ENCODE measurements at regions not wholly inside any gene's neighbourhood (a gene's known extent, or its start where the extent isn't known, plus 50 kb on each side); places are given as distances from the start of the nearest gene placed in this dataset.

DNA sequence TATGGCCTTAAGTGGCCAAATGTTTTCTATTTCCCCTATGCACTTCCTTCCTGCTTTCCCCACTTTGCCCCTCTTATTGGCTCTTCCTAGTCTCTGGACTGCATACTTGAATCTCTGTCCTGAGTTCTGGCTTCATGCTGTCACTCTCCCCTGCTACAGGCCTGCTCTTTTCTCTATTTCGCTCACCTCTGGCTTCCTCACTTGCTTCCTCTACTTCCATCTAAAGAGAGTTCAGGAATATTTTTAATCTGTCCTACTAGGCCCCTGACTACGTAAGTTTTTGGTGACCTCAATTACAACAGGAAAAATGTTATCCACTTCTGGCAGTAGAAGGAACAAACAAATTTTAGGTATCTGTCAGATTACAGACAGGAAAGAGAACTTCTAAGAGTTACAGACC, 65.7 kb upstream of the WDR17 start:
- H3K9me3 ChIP-seq (replicated peaks): no peaks in the 10 kb centered on the region
- no peak for DNase-seq
- no peak overlapping the region for H3K4me3 ChIP-seq
- no peak for TF ChIP-seq CTCF (IDR thresholded peaks at IDR 0.05; ENCODE audit: borderline replicate concordance)
- intact Hi-C loops (cut with micrococcal nuclease): no loop called here
- peaks cover 72% of the 10 kb centered on the region for H3K27me3 ChIP-seq (ENCODE audit: low read depth)
- no peak overlapping the region for H3K27ac ChIP-seq (replicated peaks)
- H3K4me1 ChIP-seq: peaks cover 19% of the 10 kb centered on the region
- H3K36me3 ChIP-seq: no peaks in the 10 kb centered on the region

GRCh38 chr4:176001151-176002006, 64.3 kb upstream of the WDR17 start:
- no peak for DNase-seq
- H3K4me1 ChIP-seq: peaks cover 19% of the 10 kb centered on the region
- no peak overlapping the region for H3K27ac ChIP-seq (replicated peaks)
- intact Hi-C loops (cut with micrococcal nuclease): no loop called here
- peak overlapping the region; percentile 64 for H3K4me3 ChIP-seq
- no peak for TF ChIP-seq CTCF (IDR thresholded peaks at IDR 0.05; ENCODE audit: borderline replicate concordance)
- H3K36me3 ChIP-seq: no peaks in the 10 kb centered on the region
- peaks cover 71% of the 10 kb centered on the region for H3K27me3 ChIP-seq (ENCODE audit: low read depth)
- no peaks in the 10 kb centered on the region for H3K9me3 ChIP-seq (replicated peaks)

GRCh38 chr4:176002007-176002613, 63.5 kb upstream of the WDR17 start:
- H3K4me3 ChIP-seq: peak overlapping the region; percentile 64
- no peaks in the 10 kb centered on the region for H3K9me3 ChIP-seq (replicated peaks)
- no peak for DNase-seq
- TF ChIP-seq CTCF (IDR thresholded peaks at IDR 0.05; ENCODE audit: borderline replicate concordance): no peak
- peaks cover 19% of the 10 kb centered on the region for H3K4me1 ChIP-seq
- H3K27me3 ChIP-seq (ENCODE audit: low read depth): peaks cover 65% of the 10 kb centered on the region
- H3K27ac ChIP-seq (replicated peaks): no peak overlapping the region
- intact Hi-C loops (cut with micrococcal nuclease): no loop called here
- no peaks in the 10 kb centered on the region for H3K36me3 ChIP-seq

GRCh38 chr4:176005766-176006165, 59.9 kb upstream of the WDR17 start:
- no peak for TF ChIP-seq CTCF (IDR thresholded peaks at IDR 0.05; ENCODE audit: borderline replicate concordance)
- peaks cover 31% of the 10 kb centered on the region for H3K27me3 ChIP-seq (ENCODE audit: low read depth)
- no peak overlapping the region for H3K27ac ChIP-seq (replicated peaks)
- H3K36me3 ChIP-seq: no peaks in the 10 kb centered on the region
- no peak for DNase-seq
- H3K4me3 ChIP-seq: no peak overlapping the region
- H3K9me3 ChIP-seq (replicated peaks): peaks cover 3% of the 10 kb centered on the region
- intact Hi-C loops (cut with micrococcal nuclease): no loop called here
- H3K4me1 ChIP-seq: peaks cover 19% of the 10 kb centered on the region

GRCh38 chr4:176009254-176009653, 56.4 kb upstream of the WDR17 start:
- Histone ChIP-seq H3K9me3 (replicated peaks) (peaks cover 3% of the 10 kb centered on the region), H3K27ac (replicated peaks) (no peak overlapping the region), H3K4me1 (no peaks in the 10 kb centered on the region), H3K27me3 (ENCODE audit: low read depth) (no peaks in the 10 kb centered on the region), H3K4me3 (no peak overlapping the region), H3K36me3 (no peaks in the 10 kb centered on the region)
- intact Hi-C loops (cut with micrococcal nuclease): no loop called here
- no peak for TF ChIP-seq CTCF (IDR thresholded peaks at IDR 0.05; ENCODE audit: borderline replicate concordance)
- no peak for DNase-seq

Measured in left ventricle myocardium inferior (tissue), 1 donor.